Kidney epithelial cell (primary cell): ENCODE measurements at regions not wholly inside any gene's neighbourhood (a gene's known extent, or its start where the extent isn't known, plus 50 kb on each side); places are given as distances from the start of the nearest gene placed in this dataset.
"Not testable (repeated sequence)": the region's sequence is repeated elsewhere in the genome, so short reads cannot be mapped to it uniquely, and the experiment has no call there.

Source experiments
- DNase-seq: peaks from one replicate; pipeline ENCODE4 v3.0.0-alpha.2; 2010; ENCODE audit warnings: low read depth
- H3K27me3 ChIP-seq: 2 replicates; pipeline ENCODE4 v1.6.0; 2011; ENCODE audit warnings: low read length; ENCODE audit not compliant: control insufficient read depth, insufficient read depth
- H3K36me3 ChIP-seq: 2 replicates; pipeline ENCODE4 v1.5.1; 2011; ENCODE audit warnings: low read length; ENCODE audit not compliant: control insufficient read depth, insufficient read depth
- H3K4me3 ChIP-seq: 2 replicates; pipeline ENCODE4 v1.5.1; 2011; ENCODE audit warnings: low read depth, mild to moderate bottlenecking, control low read depth, low read length
- CTCF ChIP-seq: IDR thresholded peaks from 2 replicates; pipeline ENCODE4 v1.5.1; 2011; ENCODE audit warnings: mild to moderate bottlenecking, moderate library complexity, low read length, control low read depth, inconsistent platforms; ENCODE audit not compliant: insufficient read depth, poor library complexity, severe bottlenecking

GRCh38 chr9:763692-764091 lies 77.8 kb upstream of the DMRT1 start:
- no peaks in the 10 kb centered on the region for H3K36me3 ChIP-seq

GRCh38 chr9:764105-764524 lies 77.4 kb upstream of the DMRT1 start:
- Histone ChIP-seq H3K4me3 (no peak overlapping the region), H3K27me3 (peaks cover 2% of the 10 kb centered on the region), H3K36me3 (no peaks in the 10 kb centered on the region)
- TF ChIP-seq CTCF: peak; percentile 84
- DNase-seq: no peak

More at GRCh38 chr9:763692-764091, 77.8 kb upstream of the DMRT1 start:
- no peak for DNase-seq
- no peak overlapping the region for H3K4me3 ChIP-seq
- no peak for TF ChIP-seq CTCF
- H3K27me3 ChIP-seq: peaks cover 2% of the 10 kb centered on the region

- H3K4me3 ChIP-seq: no peak overlapping the region
- DNase-seq: no peak
- no peak for TF ChIP-seq CTCF
- H3K36me3 ChIP-seq: no peaks in the 10 kb centered on the region
- peaks cover 2% of the 10 kb centered on the region for H3K27me3 ChIP-seq
These were observed 76.5 kb upstream of the DMRT1 start for GRCh38 chr9:764986-765385.

- H3K27me3 ChIP-seq, DNase-seq, H3K4me3 ChIP-seq, H3K36me3 ChIP-seq: not testable (repeated sequence)
These were observed 74.4 kb upstream of the DMRT1 start for GRCh38 chr9:767061-767561.

GRCh38 chr9:776086-776485 lies 65.4 kb upstream of the DMRT1 start:
- no peaks in the 10 kb centered on the region for H3K27me3 ChIP-seq
- no peak for TF ChIP-seq CTCF
- H3K36me3 ChIP-seq: no peaks in the 10 kb centered on the region
- no peak for DNase-seq
- H3K4me3 ChIP-seq: no peak overlapping the region

GRCh38 chr9:777978-778377 lies 63.5 kb upstream of the DMRT1 start:
- no peaks in the 10 kb centered on the region for H3K36me3 ChIP-seq
- TF ChIP-seq CTCF: no peak
- no peak for DNase-seq
- no peak overlapping the region for H3K4me3 ChIP-seq
- H3K27me3 ChIP-seq: no peaks in the 10 kb centered on the region
